Panc1 (cell line): ENCODE measurements at regions not wholly inside any gene's neighbourhood (a gene's known extent, or its start where the extent isn't known, plus 50 kb on each side); places are given as distances from the start of the nearest gene placed in this dataset.

ENCODE experiments used
- ATAC-seq: fragments of 200-7000 bp; cut with Tn5 transposase; 2 replicates; pipeline ENCODE4 v1.9.1; 2020; ENCODE audit warnings: mild to moderate bottlenecking, moderate library complexity
- BruUV-seq: library from RNA; stranded (reverse); fragments of 400-500 nt; replicated peaks from 2 replicates; lab custom pipeline; 2021; lab: Mats Ljungman, UMichigan
- CTCF ChIA-PET: fragments of 300-600 bp; sonication (Branson Sonifier 250); formaldehyde crosslinking; loops from one replicate; lab custom pipeline; 2022; ENCODE audit warnings: antibody characterized with exemption; lab: Charles Lee
- POLR2A ChIA-PET: fragments of 300-600 bp; sonication (Branson Sonifier 250); formaldehyde crosslinking; loops from one replicate; lab custom pipeline; 2022; ENCODE audit warnings: antibody characterized with exemption; lab: Charles Lee
- DNase-seq: peaks from one replicate; pipeline ENCODE4 v3.0.0-alpha.2; 2010; ENCODE audit warnings: low read depth, low spot score
- H3K27ac ChIP-seq: 2 replicates; pipeline ENCODE4 v1.5.1; 2011; ENCODE audit warnings: mild to moderate bottlenecking, low read length, inconsistent platforms
- H3K27me3 ChIP-seq: fragments of 200-500 bp; sonication (Bioruptor generic); 2 replicates; pipeline ENCODE4 v1.6.0; 2014; ENCODE audit warnings: low read length, inconsistent platforms; ENCODE audit not compliant: control insufficient read depth, insufficient read depth
- H3K36me3 ChIP-seq: fragments of 200-500 bp; sonication (Bioruptor generic); 2 replicates; pipeline ENCODE4 v1.5.1; 2014; ENCODE audit warnings: inconsistent platforms, mild to moderate bottlenecking, low read length, moderate library complexity; ENCODE audit not compliant: control insufficient read depth, insufficient read depth
- H3K4me1 ChIP-seq: 2 replicates; pipeline ENCODE4 v1.5.1; 2011; ENCODE audit warnings: inconsistent platforms, mild to moderate bottlenecking, low read length, moderate library complexity; ENCODE audit not compliant: control insufficient read depth, insufficient read depth
- H3K4me3 ChIP-seq, 2 experiments: 2 replicates each; pipeline ENCODE4 v1.5.1; 2011 to 2012; ENCODE audit warnings: low read depth in 2 of 2, low read length in 2 of 2, mild to moderate bottlenecking in 2 of 2, inconsistent platforms in 1 of 2, moderate library complexity in 1 of 2
- H3K9me3 ChIP-seq: fragments of 200-500 bp; sonication (Bioruptor generic); 2 replicates; pipeline ENCODE4 v1.5.1; 2014; ENCODE audit warnings: low read depth, mild to moderate bottlenecking, inconsistent platforms, low read length, moderate library complexity; ENCODE audit not compliant: control insufficient read depth, insufficient read depth
- CTCF ChIP-seq: fragments of 450-650 bp; IDR thresholded peaks from 2 replicates; pipeline ENCODE4 v1.5.1; 2017; ENCODE audit warnings: mild to moderate bottlenecking
- POLR2AphosphoS5 ChIP-seq: IDR thresholded peaks from 2 replicates; pipeline ENCODE4 v1.6.1; 2012; ENCODE audit warnings: mild to moderate bottlenecking, low read depth, low read length, moderate library complexity
- REST ChIP-seq, 2 experiments: IDR thresholded peaks; 2 replicates each; pipeline ENCODE4 v1.6.1; 2011 to 2012; ENCODE audit warnings: low read depth in 2 of 2, control low read depth in 1 of 2, low read length in 1 of 2, mild to moderate bottlenecking in 1 of 2, moderate library complexity in 1 of 2; ENCODE audit not compliant: insufficient read depth in 1 of 2
- SIN3A ChIP-seq: IDR thresholded peaks from 2 replicates; pipeline ENCODE4 v1.6.1; 2012; ENCODE audit warnings: low read depth, mild to moderate bottlenecking, low read length, moderate library complexity, borderline replicate concordance; ENCODE audit not compliant: insufficient read depth
- TCF7L2 ChIP-seq: IDR thresholded peaks from 2 replicates; pipeline ENCODE4 v1.6.1; 2011; ENCODE audit warnings: mild to moderate bottlenecking, low read depth, low read length, inconsistent platforms
- in situ Hi-C: cut with HindIII; loops from 2 replicates; pipeline ENCODE4 v1.10.0; 2016; ENCODE audit warnings: low sequenced_read_pairs, low pct_unique_long_range_greater_than_20kb
- intact Hi-C: fragments of 100-400 bp; cut with micrococcal nuclease; formaldehyde crosslinking; loops from one replicate; pipeline ENCODE4 v1.10.0; 2022; ENCODE audit not compliant: unreplicated experiment

DNA sequence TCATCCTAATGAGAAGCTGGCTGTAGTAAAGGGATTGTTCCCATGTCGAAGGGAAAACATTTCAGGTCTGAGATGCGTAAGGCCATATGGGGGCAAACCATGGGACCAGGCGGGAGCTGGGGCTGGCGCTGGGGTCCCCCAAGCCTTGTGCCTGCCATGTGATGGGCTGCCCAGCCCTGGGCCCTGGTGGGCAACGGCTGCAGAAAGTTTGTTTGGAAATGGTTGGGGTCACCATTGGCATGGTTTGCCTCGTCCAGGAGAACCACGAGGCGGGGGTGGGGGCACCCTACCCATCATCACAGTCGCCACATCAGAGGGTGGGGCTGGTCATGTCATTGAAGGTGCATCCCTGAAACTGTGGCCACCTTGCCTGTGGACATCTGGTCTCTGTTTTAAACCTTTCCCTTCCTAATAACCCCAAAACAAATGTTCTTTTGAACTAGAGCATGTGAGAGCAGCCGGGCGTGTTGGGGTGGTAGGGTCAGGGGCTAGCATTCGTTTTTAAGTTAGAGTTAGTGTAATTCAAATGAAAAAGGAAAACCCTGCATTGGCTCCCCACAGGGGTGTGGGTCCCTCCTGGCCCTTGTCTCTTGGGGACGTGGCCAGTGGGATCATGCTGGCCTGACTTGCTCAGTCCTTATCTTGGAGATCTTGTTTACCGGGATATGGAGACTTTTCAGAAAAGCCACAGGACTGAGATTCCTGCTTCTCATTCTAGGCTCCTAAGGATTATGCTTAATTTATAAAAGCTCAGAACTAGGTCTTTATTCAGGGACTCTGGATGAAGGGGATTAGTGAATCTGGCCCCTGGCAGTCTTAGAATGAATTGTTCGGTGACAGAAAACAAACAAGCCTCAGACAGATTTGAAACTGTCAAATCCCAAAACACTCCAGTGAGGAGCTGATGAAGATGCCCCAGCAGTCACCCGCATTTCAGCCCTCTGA, 98.5 kb downstream of the CTTN start:
- Histone ChIP-seq H3K4me1 (no peaks in the 10 kb centered on the region), H3K4me3 (no peak overlapping the region), H3K36me3 (no peaks in the 10 kb centered on the region), H3K27me3 (no peaks in the 10 kb centered on the region), H3K9me3 (no peaks in the 10 kb centered on the region), H3K27ac (no peak overlapping the region)
- in situ Hi-C loops (no loop called here), intact Hi-C loops (no loop called here)
- ChIA-PET POLR2A (no interaction called here), CTCF (no interaction called here)
- ATAC-seq: no peak
- no peak for DNase-seq
- BruUV-seq: no TSS peak
- no peak for TF ChIP-seq TCF7L2
- no peak for TF ChIP-seq SIN3A
- no peak for TF ChIP-seq REST (IDR thresholded peaks at IDR 0.05; ENCODE audit: insufficient read depth in 1 of 2, low read depth in 2 of 2, low read length in 1 of 2)
- no peak for TF ChIP-seq CTCF
- TF ChIP-seq POLR2AphosphoS5: no peak

GRCh38 chr11:70497536-70498075, 99.3 kb downstream of the CTTN start:
- Histone ChIP-seq H3K27me3 (no peaks in the 10 kb centered on the region), H3K36me3 (no peaks in the 10 kb centered on the region), H3K4me3 (no peak overlapping the region), H3K9me3 (no peaks in the 10 kb centered on the region), H3K27ac (no peak overlapping the region), H3K4me1 (no peaks in the 10 kb centered on the region)
- no peak for ATAC-seq
- no peak for TF ChIP-seq CTCF
- TF ChIP-seq POLR2AphosphoS5: no peak
- ChIA-PET CTCF (no interaction called here), POLR2A (no interaction called here)
- no peak for DNase-seq
- no TSS peak for BruUV-seq
- intact Hi-C loops: no loop called here
- in situ Hi-C loops: no loop called here
